Prostate gland (tissue), 2 donors: ENCODE measurements at regions not wholly inside any gene's neighbourhood (a gene's known extent, or its start where the extent isn't known, plus 50 kb on each side); places are given as distances from the start of the nearest gene placed in this dataset.

Source experiments
- DNase-seq: peaks from one replicate; pipeline ENCODE4 v3.0.0-alpha.2; 2019; ENCODE audit warnings: low spot score
- H3K27ac ChIP-seq, 2 donors: fragments of 200-600 bp; sonication (generic); 2 replicates each; pipeline ENCODE4 v1.5.1; 2017 to 2019
- H3K27me3 ChIP-seq: fragments of 200-600 bp; sonication (generic); replicated peaks from 2 replicates; pipeline ENCODE4 v1.5.1; 2019; ENCODE audit not compliant: insufficient read depth
- H3K36me3 ChIP-seq, 2 donors: fragments of 200-600 bp; sonication (generic); 1 replicate in 1 of 2; 2 replicates in 1 of 2; pipeline versions ENCODE4 v1.5.1 to v1.8.1; 2017 to 2019
- H3K4me1 ChIP-seq: fragments of 200-600 bp; sonication (generic); replicated peaks from 2 replicates; pipeline ENCODE4 v1.5.1; 2019
- H3K4me3 ChIP-seq, 2 donors: fragments of 200-600 bp; sonication (generic); 2 replicates each; pipeline ENCODE4 v1.5.1; 2017 to 2019
- H3K9me3 ChIP-seq: fragments of 200-600 bp; sonication (generic); 2 replicates; pipeline ENCODE4 v1.5.1; 2017
- CTCF ChIP-seq, 4 experiments: fragments of 200-600 bp in 2 of 4; fragments of 450-650 bp in 2 of 4; sonication (generic) in 2 of 4; IDR thresholded peaks; 1 replicate in 3 of 4; 2 replicates in 1 of 4; pipeline ENCODE4 v1.5.1; 2016 to 2019; ENCODE audit warnings: antibody characterized with exemption in 4 of 4, mild to moderate bottlenecking in 2 of 4, moderate library complexity in 2 of 4
- POLR2A ChIP-seq: fragments of 450-650 bp; IDR thresholded peaks from one replicate; pipeline ENCODE4 v1.6.1; 2016; ENCODE audit warnings: antibody characterized with exemption, mild to moderate bottlenecking
- POLR2AphosphoS5 ChIP-seq: sonication (generic); formaldehyde crosslinking; IDR thresholded peaks from one replicate; pipeline ENCODE4 v1.6.1; 2017; ENCODE audit warnings: antibody characterized with exemption
- WGBS: methylation state at CpG from one replicate; pipeline ENCODE4 v1.1.5; 2018; 5-methylcytosine and 5-hydroxymethylcytosine counted together
- intact Hi-C: fragments of 100-400 bp; cut with DNase I; formaldehyde crosslinking; loops from one replicate; pipeline ENCODE4 v1.14.2; 2022

GRCh38 chr1:118564961-118565703 is 380.1 kb upstream of the SPAG17 start:
- no peak for TF ChIP-seq CTCF (IDR thresholded peaks at IDR 0.05)
- TF ChIP-seq POLR2AphosphoS5, result no peak
- no peak for TF ChIP-seq POLR2A
- Histone ChIP-seq H3K36me3 (no peaks in the 10 kb centered on the region), H3K4me3 (no peak overlapping the region), H3K27ac (no peak overlapping the region), H3K4me1 (no peaks in the 10 kb centered on the region), H3K27me3 (no peaks in the 10 kb centered on the region), H3K9me3 (no peaks in the 10 kb centered on the region)
- intact Hi-C loops, result no loop called here
- 85% methylated on average over 2 of the region's 2 CpGs for WGBS
- no peak for DNase-seq

- no peak for DNase-seq
- intact Hi-C loops, result no loop called here
- no peaks in the 10 kb centered on the region for H3K36me3 ChIP-seq
- no peaks in the 10 kb centered on the region for H3K27me3 ChIP-seq
- TF ChIP-seq POLR2AphosphoS5 (no peak), CTCF (IDR thresholded peaks at IDR 0.05) (no peak), POLR2A (no peak)
- H3K27ac ChIP-seq, result no peak overlapping the region
- H3K4me3 ChIP-seq, result no peak overlapping the region
- H3K4me1 ChIP-seq, result no peaks in the 10 kb centered on the region
- H3K9me3 ChIP-seq, result no peaks in the 10 kb centered on the region
- WGBS, result 36% methylated on average over 6 of the region's 6 CpGs
These were observed 379.2 kb upstream of the SPAG17 start for GRCh38 chr1:118563981-118564951.

GRCh38 chr1:118558933-118559332 is 373.9 kb upstream of the SPAG17 start:
- intact Hi-C loops, result no loop called here
- Histone ChIP-seq H3K9me3 (no peaks in the 10 kb centered on the region), H3K36me3 (no peaks in the 10 kb centered on the region), H3K27me3 (no peaks in the 10 kb centered on the region), H3K27ac (no peak overlapping the region), H3K4me3 (no peak overlapping the region), H3K4me1 (no peaks in the 10 kb centered on the region)
- TF ChIP-seq CTCF (IDR thresholded peaks at IDR 0.05) (no peak), POLR2AphosphoS5 (no peak)
- whole genome bisulfite sequencing, result 61% methylated on average over 3 of the region's 3 CpGs
- DNase-seq, result no peak

GRCh38 chr1:118556936-118557335 is 371.9 kb upstream of the SPAG17 start:
- no peak for DNase-seq
- Histone ChIP-seq H3K9me3 (no peaks in the 10 kb centered on the region), H3K4me1 (no peaks in the 10 kb centered on the region), H3K4me3 (no peak overlapping the region), H3K27ac (no peak overlapping the region), H3K27me3 (no peaks in the 10 kb centered on the region), H3K36me3 (no peaks in the 10 kb centered on the region)
- intact Hi-C loops, result no loop called here
- TF ChIP-seq CTCF (IDR thresholded peaks at IDR 0.05) (no peak), POLR2AphosphoS5 (no peak), POLR2A (no peak)
- WGBS, result 30% methylated on average over 2 of the region's 2 CpGs
